ENCODE measurements at regions not wholly inside any gene's neighbourhood (a gene's known extent, or its start where the extent isn't known, plus 50 kb on each side); places are given as distances from the start of the nearest gene placed in this dataset.
A peak's percentile ranks its signal among the peaks of the same experiment; 100 is the strongest.
"Not testable (repeated sequence)": the region's sequence is repeated elsewhere in the genome, so short reads cannot be mapped to it uniquely, and the experiment has no call there.

- FAIRE-seq = no peak
Measured at GRCh38 chr6:125421836-125422235, 120.1 kb upstream of the HDDC2 start.

GRCh38 chr6:125423047-125423446 lies 121.3 kb upstream of the HDDC2 start:
- no peak for FAIRE-seq
- no peak for DNase-seq (ENCODE audit: low spot score in 2 of 2)

More at GRCh38 chr6:125421836-125422235, 120.1 kb upstream of the HDDC2 start:
- DNase-seq (ENCODE audit: low spot score in 2 of 2) = no peak

GRCh38 chr6:125431971-125432370 lies 130.2 kb upstream of the HDDC2 start:
- DNase-seq (ENCODE audit: low spot score in 2 of 2) (no peak), FAIRE-seq (no peak)

GRCh38 chr6:125432963-125433362 lies 131.2 kb upstream of the HDDC2 start:
- DNase-seq (ENCODE audit: low spot score in 2 of 2) (no peak), FAIRE-seq (no peak)

GRCh38 chr6:125434760-125435159 lies 133.0 kb upstream of the HDDC2 start:
- no peak for FAIRE-seq
- DNase-seq (ENCODE audit: low spot score in 2 of 2) = no peak

GRCh38 chr6:125439512-125439911 lies 137.7 kb upstream of the HDDC2 start:
- FAIRE-seq (no peak), DNase-seq (ENCODE audit: low spot score in 2 of 2) (no peak)

- DNase-seq (ENCODE audit: low spot score in 2 of 2) (peak in 1 of 2 donors; percentile 9), FAIRE-seq (no peak)
Measured at GRCh38 chr6:125444006-125444923, 142.5 kb upstream of the HDDC2 start.

- FAIRE-seq (no peak), DNase-seq (ENCODE audit: low spot score in 2 of 2) (no peak)
Measured at GRCh38 chr6:125445054-125445453, 143.3 kb upstream of the HDDC2 start.

GRCh38 chr6:125446011-125446410 lies 144.2 kb upstream of the HDDC2 start:
- DNase-seq (ENCODE audit: low spot score in 2 of 2) (no peak), FAIRE-seq (no peak)

GRCh38 chr6:125451750-125452149 lies 150.0 kb upstream of the HDDC2 start:
- no peak for DNase-seq (ENCODE audit: low spot score in 2 of 2)
- no peak for FAIRE-seq

- FAIRE-seq = no peak
Measured at GRCh38 chr6:125453516-125453915, 151.7 kb upstream of the HDDC2 start.

GRCh38 chr6:125454351-125454750 lies 152.6 kb upstream of the HDDC2 start:
- FAIRE-seq = no peak
- no peak for DNase-seq (ENCODE audit: low spot score in 2 of 2)

More at GRCh38 chr6:125453516-125453915, 151.7 kb upstream of the HDDC2 start:
- DNase-seq (ENCODE audit: low spot score in 2 of 2) = no peak

GRCh38 chr6:125458493-125458892 lies 156.7 kb upstream of the HDDC2 start:
- DNase-seq (ENCODE audit: low spot score in 2 of 2); FAIRE-seq: not testable (repeated sequence)

GRCh38 chr6:125465332-125465731 lies 163.6 kb upstream of the HDDC2 start:
- DNase-seq (ENCODE audit: low spot score in 2 of 2); FAIRE-seq: not testable (repeated sequence)

GRCh38 chr6:125469915-125470314 lies 168.1 kb upstream of the HDDC2 start:
- FAIRE-seq (no peak), DNase-seq (ENCODE audit: low spot score in 2 of 2) (no peak)

- FAIRE-seq (no peak), DNase-seq (ENCODE audit: low spot score in 2 of 2) (no peak)
Measured at GRCh38 chr6:125471667-125472066, 169.9 kb upstream of the HDDC2 start.

- DNase-seq (ENCODE audit: low spot score in 2 of 2) = no peak
- no peak for FAIRE-seq
Measured at GRCh38 chr6:125474061-125474460, 172.3 kb upstream of the HDDC2 start.

GRCh38 chr6:125477156-125477555 lies 175.4 kb upstream of the HDDC2 start:
- FAIRE-seq = no peak
- no peak for DNase-seq (ENCODE audit: low spot score in 2 of 2)

GRCh38 chr6:125477844-125478243 lies 176.1 kb upstream of the HDDC2 start:
- no peak for DNase-seq (ENCODE audit: low spot score in 2 of 2)
- FAIRE-seq = no peak

GRCh38 chr6:125480146-125480545 lies 178.4 kb upstream of the HDDC2 start:
- FAIRE-seq = no peak
- DNase-seq (ENCODE audit: low spot score in 2 of 2) = no peak

- no peak for FAIRE-seq
- DNase-seq (ENCODE audit: low spot score in 2 of 2) = no peak
Measured at GRCh38 chr6:125480571-125480970, 178.8 kb upstream of the HDDC2 start.

- DNase-seq (ENCODE audit: low spot score in 2 of 2) (no peak), FAIRE-seq (no peak)
Measured at GRCh38 chr6:125481056-125481455, 179.3 kb upstream of the HDDC2 start.

All from frontal cortex (tissue), 3 donors.